ENCODE measurements at regions not wholly inside any gene's neighbourhood (a gene's known extent, or its start where the extent isn't known, plus 50 kb on each side); places are given as distances from the start of the nearest gene placed in this dataset.

- CTCF ChIA-PET (ENCODE audit: low intra/inter-chr PET ratio), result no interaction called here
- DNase-seq (ENCODE audit: extremely low read depth in 1 of 4, low spot score in 3 of 4) (no peak), FAIRE-seq (no peak), ATAC-seq (no peak)
- no peaks in the 10 kb centered on the region for H4K20me1 ChIP-seq (replicated peaks; ENCODE audit: control insufficient read depth, insufficient read depth, low read length)
- TF ChIP-seq XRCC5 (IDR thresholded peaks at IDR 0.05; ENCODE audit: low read depth, low read length) (no peak), MEF2A (IDR thresholded peaks at IDR 0.05; ENCODE audit: control insufficient read depth, low read depth, low read length) (no peak)
- no peaks in the 10 kb centered on the region for H3K36me3 ChIP-seq (ENCODE audit: control insufficient read depth, insufficient read depth, low read length)
- no peaks in the 10 kb centered on the region for H3K4me1 ChIP-seq (replicated peaks in 1 of 2; ENCODE audit: control insufficient read depth in 2 of 2, insufficient read depth in 2 of 2, low read length in 2 of 2)
- intact Hi-C loops (cut with micrococcal nuclease) (no loop called here), in situ Hi-C loops (cut with MboI) (no loop called here)
- no peak overlapping the region for H3K4me2 ChIP-seq (ENCODE audit: insufficient read depth, low read length)
- H3K9me1 ChIP-seq (ENCODE audit: control insufficient read depth, insufficient read depth, low read length), result no peaks in the 10 kb centered on the region
- BruUV-seq (replicated peaks), result no TSS peak
- H3K9me3 ChIP-seq (replicated peaks; ENCODE audit: control insufficient read depth, insufficient read depth, low read depth, low read length), result no peaks in the 10 kb centered on the region
- peaks cover 0 to 3% of the 10 kb centered on the region in 2 experiments; a peak in 1 of 5 replicates for H3K27me3 ChIP-seq (ENCODE audit: control insufficient read depth in 2 of 2, insufficient read depth in 2 of 2, low read length in 2 of 2)
- H3K9ac ChIP-seq (ENCODE audit: insufficient read depth in 1 of 2, low read depth in 2 of 2, low read length in 2 of 2), result no peak overlapping the region
- no peak overlapping the region for H3K27ac ChIP-seq (ENCODE audit: extremely low read depth, low read depth, low read length)
- H3K79me2 ChIP-seq (ENCODE audit: control insufficient read depth, insufficient read depth, low read length), result no peaks in the 10 kb centered on the region
- H2AFZ ChIP-seq (ENCODE audit: low read depth, low read length), result no peak overlapping the region
- no peak overlapping the region for H3K4me3 ChIP-seq
- POLR2A ChIA-PET, result no interaction called here
- WGBS (ENCODE audit: insufficient coverage, low coverage, missing lambda C conversion rate), result 0% methylated on average over 2 of the region's 2 CpGs
These were observed 82.6 kb upstream of the SLC38A4 start for GRCh38 chr12:46908236-46908935.

DNA sequence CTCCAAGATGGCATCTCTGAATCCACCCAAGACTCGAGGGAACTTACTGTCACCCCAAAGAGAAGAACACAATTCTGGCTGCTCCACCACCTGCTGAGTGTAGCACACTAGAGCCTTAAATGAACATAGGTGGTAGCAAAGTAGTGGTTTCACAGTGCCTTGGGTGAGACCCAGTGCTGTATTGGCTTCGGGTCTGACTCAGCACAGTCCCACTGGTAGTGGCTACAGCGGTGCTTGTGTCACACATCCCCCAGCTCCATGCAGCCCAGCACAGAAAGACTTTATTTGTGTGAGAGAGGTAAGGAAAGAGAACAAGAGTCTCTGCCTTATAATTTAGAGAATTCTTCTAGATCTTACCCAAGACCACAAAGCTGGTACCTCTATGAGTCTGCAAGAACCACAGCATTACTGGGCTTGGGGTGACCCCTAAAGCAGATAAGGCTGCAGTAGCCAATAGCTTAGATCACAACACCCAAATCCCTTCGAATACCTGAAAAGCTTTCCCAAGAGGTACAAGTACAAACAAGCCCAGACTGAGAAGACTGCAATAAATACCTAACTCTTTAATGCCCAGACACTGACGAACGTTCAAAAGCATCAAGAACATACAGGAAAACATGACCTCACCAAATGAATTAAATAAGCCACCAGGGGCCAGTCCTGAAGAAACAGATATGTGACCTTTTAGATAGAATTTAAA, 83.3 kb upstream of the SLC38A4 start:
- Histone ChIP-seq H4K20me1 (replicated peaks; ENCODE audit: control insufficient read depth, insufficient read depth, low read length) (no peaks in the 10 kb centered on the region), H3K9me3 (replicated peaks; ENCODE audit: control insufficient read depth, insufficient read depth, low read depth, low read length) (no peaks in the 10 kb centered on the region), H3K27me3 (ENCODE audit: control insufficient read depth in 2 of 2, insufficient read depth in 2 of 2, low read length in 2 of 2) (peaks cover 0 to 3% of the 10 kb centered on the region in 2 experiments; a peak in 1 of 5 replicates), H3K27ac (ENCODE audit: extremely low read depth, low read depth, low read length) (no peak overlapping the region), H3K79me2 (ENCODE audit: control insufficient read depth, insufficient read depth, low read length) (no peaks in the 10 kb centered on the region), H3K4me3 (no peak overlapping the region), H2AFZ (ENCODE audit: low read depth, low read length) (no peak overlapping the region), H3K36me3 (ENCODE audit: control insufficient read depth, insufficient read depth, low read length) (no peaks in the 10 kb centered on the region), H3K9me1 (ENCODE audit: control insufficient read depth, insufficient read depth, low read length) (no peaks in the 10 kb centered on the region), H3K9ac (ENCODE audit: insufficient read depth in 1 of 2, low read depth in 2 of 2, low read length in 2 of 2) (no peak overlapping the region), H3K4me1 (replicated peaks in 1 of 2; ENCODE audit: control insufficient read depth in 2 of 2, insufficient read depth in 2 of 2, low read length in 2 of 2) (no peaks in the 10 kb centered on the region), H3K4me2 (ENCODE audit: insufficient read depth, low read length) (no peak overlapping the region)
- CTCF ChIA-PET (ENCODE audit: low intra/inter-chr PET ratio), result no interaction called here
- no peak for DNase-seq (ENCODE audit: extremely low read depth in 1 of 4, low spot score in 3 of 4)
- no TSS peak for BruUV-seq (replicated peaks)
- ATAC-seq, result no peak
- TF ChIP-seq MCM7 (IDR thresholded peaks at IDR 0.05) (no peak), ZFP36 (IDR thresholded peaks at IDR 0.05; ENCODE audit: low read depth, low read length, partially characterized antibody) (no peak), TCF3 (CRISPR knock-in tag; IDR thresholded peaks at IDR 0.05) (no peak), ZNF592 (IDR thresholded peaks at IDR 0.05) (no peak), SIRT6 (IDR thresholded peaks at IDR 0.05; ENCODE audit: low read depth, low read length) (no peak), ZNF184 (CRISPR knock-in tag; IDR thresholded peaks at IDR 0.05) (no peak)
- intact Hi-C loops (cut with micrococcal nuclease) (no loop called here), in situ Hi-C loops (cut with MboI) (no loop called here)
- 4% methylated on average over 6 of the region's 6 CpGs for WGBS (ENCODE audit: insufficient coverage, low coverage, missing lambda C conversion rate)
- no peak for FAIRE-seq
- POLR2A ChIA-PET, result no interaction called here

All from K562 (cell line).